Neural cell (in vitro differentiated cells): ENCODE measurements at regions not wholly inside any gene's neighbourhood (a gene's known extent, or its start where the extent isn't known, plus 50 kb on each side); places are given as distances from the start of the nearest gene placed in this dataset.

Experiments
- EZH2 ChIP-seq: fragments of 200-600, 300-800 bp; shearing (Covaris generic), sonication (generic); IDR thresholded peaks from 2 replicates; pipeline ENCODE4 v1.6.1; 2014; ENCODE audit warnings: antibody characterized with exemption, low read length, borderline replicate concordance, mild to moderate bottlenecking; ENCODE audit not compliant: insufficient read depth, poor library complexity, severe bottlenecking
- TF ChIP-seq, protein P1 (sequence below): fragments of 450-650 bp; IDR thresholded peaks from 2 replicates; pipeline ENCODE4 v1.5.1; 2014; ENCODE audit warnings: antibody characterized with exemption, mild to moderate bottlenecking, moderate library complexity; ENCODE audit not compliant: poor library complexity, severe bottlenecking
- TF ChIP-seq, protein P2 (sequence below): IDR thresholded peaks from 2 replicates; pipeline ENCODE4 v1.6.1; 2012; ENCODE audit warnings: borderline replicate concordance

DNA sequence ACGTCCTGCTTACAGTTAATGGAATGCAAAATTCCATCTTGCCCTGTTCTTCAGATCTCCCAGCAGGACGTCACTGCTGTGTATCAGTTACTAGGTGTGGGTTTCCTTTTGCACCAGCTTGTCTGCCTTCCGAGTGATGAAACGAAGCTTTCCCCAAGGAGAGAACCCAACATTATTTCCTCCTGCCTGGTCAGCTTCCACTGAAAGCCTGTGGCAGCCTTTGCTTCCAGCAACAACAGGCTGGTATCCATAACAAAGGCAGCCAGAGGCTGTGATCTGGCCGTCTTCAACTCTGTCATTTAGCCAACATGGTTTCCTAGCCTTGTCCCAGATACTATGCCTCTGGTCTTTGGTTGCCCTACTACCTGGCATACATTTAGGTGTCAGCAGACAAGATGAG is 78.9 kb upstream of the HEY2 start:
- TF ChIP-seq, protein P1, sequence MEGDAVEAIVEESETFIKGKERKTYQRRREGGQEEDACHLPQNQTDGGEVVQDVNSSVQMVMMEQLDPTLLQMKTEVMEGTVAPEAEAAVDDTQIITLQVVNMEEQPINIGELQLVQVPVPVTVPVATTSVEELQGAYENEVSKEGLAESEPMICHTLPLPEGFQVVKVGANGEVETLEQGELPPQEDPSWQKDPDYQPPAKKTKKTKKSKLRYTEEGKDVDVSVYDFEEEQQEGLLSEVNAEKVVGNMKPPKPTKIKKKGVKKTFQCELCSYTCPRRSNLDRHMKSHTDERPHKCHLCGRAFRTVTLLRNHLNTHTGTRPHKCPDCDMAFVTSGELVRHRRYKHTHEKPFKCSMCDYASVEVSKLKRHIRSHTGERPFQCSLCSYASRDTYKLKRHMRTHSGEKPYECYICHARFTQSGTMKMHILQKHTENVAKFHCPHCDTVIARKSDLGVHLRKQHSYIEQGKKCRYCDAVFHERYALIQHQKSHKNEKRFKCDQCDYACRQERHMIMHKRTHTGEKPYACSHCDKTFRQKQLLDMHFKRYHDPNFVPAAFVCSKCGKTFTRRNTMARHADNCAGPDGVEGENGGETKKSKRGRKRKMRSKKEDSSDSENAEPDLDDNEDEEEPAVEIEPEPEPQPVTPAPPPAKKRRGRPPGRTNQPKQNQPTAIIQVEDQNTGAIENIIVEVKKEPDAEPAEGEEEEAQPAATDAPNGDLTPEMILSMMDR: no peak
- no peak for TF ChIP-seq EZH2
- TF ChIP-seq, protein P2, sequence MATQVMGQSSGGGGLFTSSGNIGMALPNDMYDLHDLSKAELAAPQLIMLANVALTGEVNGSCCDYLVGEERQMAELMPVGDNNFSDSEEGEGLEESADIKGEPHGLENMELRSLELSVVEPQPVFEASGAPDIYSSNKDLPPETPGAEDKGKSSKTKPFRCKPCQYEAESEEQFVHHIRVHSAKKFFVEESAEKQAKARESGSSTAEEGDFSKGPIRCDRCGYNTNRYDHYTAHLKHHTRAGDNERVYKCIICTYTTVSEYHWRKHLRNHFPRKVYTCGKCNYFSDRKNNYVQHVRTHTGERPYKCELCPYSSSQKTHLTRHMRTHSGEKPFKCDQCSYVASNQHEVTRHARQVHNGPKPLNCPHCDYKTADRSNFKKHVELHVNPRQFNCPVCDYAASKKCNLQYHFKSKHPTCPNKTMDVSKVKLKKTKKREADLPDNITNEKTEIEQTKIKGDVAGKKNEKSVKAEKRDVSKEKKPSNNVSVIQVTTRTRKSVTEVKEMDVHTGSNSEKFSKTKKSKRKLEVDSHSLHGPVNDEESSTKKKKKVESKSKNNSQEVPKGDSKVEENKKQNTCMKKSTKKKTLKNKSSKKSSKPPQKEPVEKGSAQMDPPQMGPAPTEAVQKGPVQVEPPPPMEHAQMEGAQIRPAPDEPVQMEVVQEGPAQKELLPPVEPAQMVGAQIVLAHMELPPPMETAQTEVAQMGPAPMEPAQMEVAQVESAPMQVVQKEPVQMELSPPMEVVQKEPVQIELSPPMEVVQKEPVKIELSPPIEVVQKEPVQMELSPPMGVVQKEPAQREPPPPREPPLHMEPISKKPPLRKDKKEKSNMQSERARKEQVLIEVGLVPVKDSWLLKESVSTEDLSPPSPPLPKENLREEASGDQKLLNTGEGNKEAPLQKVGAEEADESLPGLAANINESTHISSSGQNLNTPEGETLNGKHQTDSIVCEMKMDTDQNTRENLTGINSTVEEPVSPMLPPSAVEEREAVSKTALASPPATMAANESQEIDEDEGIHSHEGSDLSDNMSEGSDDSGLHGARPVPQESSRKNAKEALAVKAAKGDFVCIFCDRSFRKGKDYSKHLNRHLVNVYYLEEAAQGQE: no peak
